Neural cell (in vitro differentiated cells): ENCODE measurements at regions not wholly inside any gene's neighbourhood (a gene's known extent, or its start where the extent isn't known, plus 50 kb on each side); places are given as distances from the start of the nearest gene placed in this dataset.
A peak's percentile ranks its signal among the peaks of the same experiment; 100 is the strongest.

Source experiments
- CTCF ChIP-seq: fragments of 450-650 bp; IDR thresholded peaks from 2 replicates; pipeline ENCODE4 v1.5.1; 2014; ENCODE audit warnings: antibody characterized with exemption, mild to moderate bottlenecking, moderate library complexity; ENCODE audit not compliant: poor library complexity, severe bottlenecking
- EP300 ChIP-seq: fragments of 450-650 bp; conservative IDR thresholded peaks from 2 replicates; pipeline ENCODE4 v1.6.1; 2014; ENCODE audit warnings: antibody characterized with exemption, mild to moderate bottlenecking, moderate library complexity; ENCODE audit not compliant: poor library complexity, severe bottlenecking
- EZH2 ChIP-seq: fragments of 200-600, 300-800 bp; shearing (Covaris generic), sonication (generic); IDR thresholded peaks from 2 replicates; pipeline ENCODE4 v1.6.1; 2014; ENCODE audit warnings: antibody characterized with exemption, low read length, borderline replicate concordance, mild to moderate bottlenecking; ENCODE audit not compliant: insufficient read depth, poor library complexity, severe bottlenecking
- MXI1 ChIP-seq: fragments of 450-650 bp; conservative IDR thresholded peaks from 2 replicates; pipeline ENCODE4 v1.6.1; 2014; ENCODE audit warnings: antibody characterized with exemption, mild to moderate bottlenecking; ENCODE audit not compliant: poor library complexity, severe bottlenecking
- POLR2AphosphoS5 ChIP-seq: IDR thresholded peaks from 2 replicates; pipeline ENCODE4 v1.6.1; 2012
- RAD21 ChIP-seq: fragments of 450-650 bp; conservative IDR thresholded peaks from 2 replicates; pipeline ENCODE4 v1.6.1; 2014; ENCODE audit warnings: antibody characterized with exemption, mild to moderate bottlenecking, moderate library complexity
- REST ChIP-seq: IDR thresholded peaks from 2 replicates; pipeline ENCODE4 v1.6.1; 2012; ENCODE audit warnings: borderline replicate concordance
- SMC3 ChIP-seq: fragments of 450-650 bp; conservative IDR thresholded peaks from 2 replicates; pipeline ENCODE4 v1.6.1; 2014; ENCODE audit warnings: antibody characterized with exemption, mild to moderate bottlenecking, moderate library complexity; ENCODE audit not compliant: poor library complexity
- TAF1 ChIP-seq: IDR thresholded peaks from 2 replicates; pipeline ENCODE4 v1.6.1; 2012; ENCODE audit warnings: low read depth

- TF ChIP-seq CTCF = peak; percentile 65
- TF ChIP-seq EZH2 = no peak
- TF ChIP-seq EP300 = no peak
- no peak for TF ChIP-seq POLR2AphosphoS5
- TF ChIP-seq REST = no peak
- peak; percentile 75 for TF ChIP-seq SMC3
- TF ChIP-seq TAF1 = no peak
- peak; percentile 63 for TF ChIP-seq RAD21
- no peak for TF ChIP-seq MXI1
These were observed 2182.9 kb upstream of the TENM3 start for GRCh38 chr4:180060159-180060889.
